Fibroblast of villous mesenchyme (primary cell): ENCODE measurements at regions not wholly inside any gene's neighbourhood (a gene's known extent, or its start where the extent isn't known, plus 50 kb on each side); places are given as distances from the start of the nearest gene placed in this dataset.

Experiments used
- DNase-seq: peaks from one replicate; pipeline ENCODE4 v3.0.0-alpha.2; 2010; ENCODE audit warnings: low read depth
- H3K4me3 ChIP-seq: 2 replicates; pipeline ENCODE4 v1.5.1; 2011; ENCODE audit warnings: low read depth, mild to moderate bottlenecking, low read length
- CTCF ChIP-seq: IDR thresholded peaks from 2 replicates; pipeline ENCODE4 v1.5.1; 2012; ENCODE audit warnings: low read depth, mild to moderate bottlenecking, low read length; ENCODE audit not compliant: insufficient read depth

GRCh38 chr3:73883497-73883896 is 258.8 kb upstream of the PDZRN3 start:
- TF ChIP-seq CTCF = no peak
- no peak for DNase-seq
- H3K4me3 ChIP-seq = no peak overlapping the region

- no peak for DNase-seq
Observed at GRCh38 chr3:73874606-73875369, 250.0 kb upstream of the PDZRN3 start.

GRCh38 chr3:73874161-73874560 is 249.4 kb upstream of the PDZRN3 start:
- TF ChIP-seq CTCF = no peak
- no peak for DNase-seq
- no peak overlapping the region for H3K4me3 ChIP-seq

More at GRCh38 chr3:73874606-73875369, 250.0 kb upstream of the PDZRN3 start:
- TF ChIP-seq CTCF = no peak
- no peak overlapping the region for H3K4me3 ChIP-seq

GRCh38 chr3:73868688-73869315 is 244.1 kb upstream of the PDZRN3 start:
- no peak overlapping the region for H3K4me3 ChIP-seq
- TF ChIP-seq CTCF = peak; percentile 60
- peak; percentile 29 for DNase-seq

- no peak overlapping the region for H3K4me3 ChIP-seq
- DNase-seq = no peak
- TF ChIP-seq CTCF = no peak
Observed at GRCh38 chr3:73867524-73867923, 242.8 kb upstream of the PDZRN3 start.

GRCh38 chr3:73866846-73867245 is 242.1 kb upstream of the PDZRN3 start:
- no peak for DNase-seq
- H3K4me3 ChIP-seq = no peak overlapping the region
- no peak for TF ChIP-seq CTCF

GRCh38 chr3:73863546-73864079 is 238.9 kb upstream of the PDZRN3 start:
- no peak overlapping the region for H3K4me3 ChIP-seq
- no peak for TF ChIP-seq CTCF
- no peak for DNase-seq
